Middle frontal gyrus (tissue), 1 donor: ENCODE measurements at regions not wholly inside any gene's neighbourhood (a gene's known extent, or its start where the extent isn't known, plus 50 kb on each side); places are given as distances from the start of the nearest gene placed in this dataset.

Experiments used
- DNase-seq: peaks from one replicate; pipeline ENCODE4 v3.0.0-alpha.2; 2015; ENCODE audit warnings: low spot score; ENCODE audit errors: extremely low spot score

- no peak for DNase-seq
These were observed 77.2 kb upstream of the TARS1 start for GRCh38 chr5:33363537-33363936.

- DNase-seq = no peak
These were observed 76.4 kb upstream of the TARS1 start for GRCh38 chr5:33364406-33364805.

GRCh38 chr5:33367416-33367815, 73.3 kb upstream of the TARS1 start:
- DNase-seq = no peak

- DNase-seq = no peak
These were observed 71.0 kb upstream of the TARS1 start for GRCh38 chr5:33369485-33370465.

GRCh38 chr5:33370466-33370859, 70.3 kb upstream of the TARS1 start:
- DNase-seq = no peak

- no peak for DNase-seq
These were observed 69.1 kb upstream of the TARS1 start for GRCh38 chr5:33371660-33372059.

GRCh38 chr5:33372721-33373472, 67.9 kb upstream of the TARS1 start:
- DNase-seq = no peak

- no peak for DNase-seq
These were observed 64.9 kb upstream of the TARS1 start for GRCh38 chr5:33375900-33376299.

- DNase-seq = no peak
These were observed 61.0 kb upstream of the TARS1 start for GRCh38 chr5:33379757-33380156.

- DNase-seq = no peak
These were observed 59.5 kb upstream of the TARS1 start for GRCh38 chr5:33381243-33381642.
